HG02798 (cell line): ENCODE measurements at regions not wholly inside any gene's neighbourhood (a gene's known extent, or its start where the extent isn't known, plus 50 kb on each side); places are given as distances from the start of the nearest gene placed in this dataset.
"Not testable (repeated sequence)": the region's sequence is repeated elsewhere in the genome, so short reads cannot be mapped to it uniquely, and the experiment has no call there.

ENCODE experiments used
- ATAC-seq: cut with Tn5 transposase; IDR thresholded peaks from one replicate; pipeline ENCODE4 v1.9.1; 2021; ENCODE audit warnings: mild to moderate bottlenecking; ENCODE audit not compliant: unreplicated experiment, poor library complexity

DNA sequence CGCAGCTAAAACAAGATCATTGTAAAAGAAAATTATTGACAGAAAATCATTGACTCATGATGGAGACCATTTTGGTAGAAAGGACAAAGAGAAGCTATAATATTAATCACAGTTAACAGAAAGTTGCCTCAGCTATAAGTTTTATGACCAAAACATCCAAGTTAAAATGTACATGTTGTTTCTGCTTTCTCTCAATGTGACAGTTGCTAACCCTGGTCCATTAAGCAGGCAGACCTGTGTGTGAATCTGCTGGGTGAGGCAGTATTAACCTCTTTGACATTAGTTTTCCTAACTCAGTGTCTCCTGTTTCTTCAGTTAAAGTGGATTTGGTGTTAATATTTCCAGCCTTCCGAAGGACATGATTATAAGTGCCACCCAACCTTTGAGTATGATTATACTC is 94.8 kb upstream of the DCLK2 start:
- no peak for ATAC-seq

DNA sequence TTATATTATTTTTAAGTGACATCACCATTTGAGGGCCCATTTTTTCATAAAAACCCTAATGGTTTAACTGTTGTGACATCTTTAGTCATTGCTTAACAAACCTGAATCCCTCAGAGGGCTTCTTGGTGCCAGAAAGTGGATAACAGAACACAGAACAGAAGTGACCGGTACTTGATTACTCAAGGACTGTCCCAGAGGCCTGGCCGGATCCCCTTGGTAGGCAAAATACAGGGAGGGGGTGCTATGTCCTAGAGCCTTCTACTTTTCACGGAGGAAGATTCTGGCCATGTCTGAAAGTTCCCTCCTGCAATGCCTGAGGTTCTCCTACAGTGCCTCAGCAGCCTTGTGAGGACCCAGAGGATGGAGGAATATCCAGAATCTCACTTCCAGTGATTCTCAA is 94.3 kb upstream of the DCLK2 start:
- ATAC-seq: no peak

DNA sequence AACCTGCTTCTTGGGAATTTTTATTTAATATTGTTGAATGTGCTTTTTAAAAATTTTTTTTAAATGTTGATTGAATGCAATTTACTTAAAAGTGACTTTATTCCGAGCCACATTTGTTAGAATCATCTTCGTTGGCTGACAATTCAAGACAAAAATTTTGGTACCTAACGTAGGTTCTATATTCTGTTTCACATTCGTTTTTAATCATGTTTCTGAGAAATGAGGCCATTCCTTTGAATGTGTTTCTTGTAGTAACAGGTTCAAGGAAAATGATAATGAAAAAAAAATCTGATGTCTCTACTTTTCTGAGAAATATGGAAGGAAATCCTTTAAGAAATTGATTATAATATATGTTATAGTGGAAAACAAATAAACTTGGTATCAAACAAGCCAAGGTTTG is 92.3 kb upstream of the DCLK2 start:
- ATAC-seq: no peak

DNA sequence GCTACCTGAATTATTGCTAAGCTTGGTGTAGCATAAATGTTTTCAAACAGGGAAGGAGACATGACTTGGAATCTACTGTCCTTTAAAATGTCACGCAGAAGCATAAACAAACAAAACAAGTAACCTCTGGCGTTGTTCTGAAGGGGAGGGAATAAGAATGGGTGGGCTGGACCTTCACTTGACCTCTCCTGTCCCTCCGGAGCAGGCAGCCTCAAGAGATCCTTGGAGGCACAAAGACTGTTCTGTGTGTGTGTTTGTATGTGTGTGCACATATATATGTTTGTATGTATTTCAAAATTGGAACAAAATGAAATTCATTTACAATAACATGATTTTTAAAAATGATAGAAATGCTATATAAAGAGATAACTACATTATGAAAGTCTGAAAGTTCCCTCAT is 91.3 kb upstream of the DCLK2 start:
- no peak for ATAC-seq

DNA sequence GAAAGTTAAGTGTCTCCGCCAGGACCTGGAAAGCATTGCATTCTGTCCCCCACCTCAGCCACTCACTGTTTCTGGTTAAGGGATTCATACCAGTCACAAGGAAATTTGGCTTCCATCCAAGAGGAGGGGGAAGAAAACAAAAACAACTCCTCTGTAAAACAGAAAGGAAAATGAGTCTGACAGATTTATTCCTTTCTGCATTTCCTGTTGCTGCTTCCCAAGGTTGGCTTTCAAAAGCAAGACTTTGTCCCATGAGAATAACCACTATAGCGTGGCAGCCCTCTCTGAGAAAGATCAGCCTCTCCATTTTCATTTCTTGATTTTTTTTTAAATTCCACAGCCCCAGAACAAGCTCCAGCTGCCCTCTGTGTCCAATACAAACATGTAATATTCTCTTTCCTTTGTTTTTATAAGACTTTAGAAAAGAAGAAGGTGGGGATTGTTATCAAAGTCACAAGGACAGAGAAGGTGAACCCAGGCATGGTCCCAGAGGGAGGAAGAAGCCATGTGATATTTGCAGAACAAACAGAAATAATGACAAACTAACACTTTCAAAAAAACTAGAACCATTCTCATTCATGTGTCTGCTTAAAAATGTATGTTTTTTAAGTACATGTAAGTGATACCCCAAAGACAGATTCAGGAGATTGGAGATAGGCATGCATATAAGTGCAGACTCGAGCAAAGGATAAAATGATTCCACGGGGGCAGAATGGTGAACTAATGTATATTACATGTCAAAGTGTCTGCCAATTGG is 90.7 kb upstream of the DCLK2 start:
- ATAC-seq: no peak

DNA sequence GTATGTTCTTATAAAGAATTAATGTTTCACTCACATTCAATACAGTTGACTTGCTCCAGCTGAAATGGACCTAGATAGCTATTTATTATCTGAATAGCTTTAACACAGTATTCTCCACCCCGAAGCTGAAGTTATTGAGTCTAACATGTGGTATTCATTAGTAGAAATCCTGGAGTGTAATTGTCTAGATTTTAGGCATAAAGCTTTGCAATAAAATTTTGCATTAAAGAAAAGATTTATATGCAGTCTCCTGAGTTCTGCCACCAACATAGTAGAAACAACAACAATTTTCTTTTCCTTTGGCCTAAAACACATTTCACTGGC is 90.2 kb upstream of the DCLK2 start:
- ATAC-seq: no peak

DNA sequence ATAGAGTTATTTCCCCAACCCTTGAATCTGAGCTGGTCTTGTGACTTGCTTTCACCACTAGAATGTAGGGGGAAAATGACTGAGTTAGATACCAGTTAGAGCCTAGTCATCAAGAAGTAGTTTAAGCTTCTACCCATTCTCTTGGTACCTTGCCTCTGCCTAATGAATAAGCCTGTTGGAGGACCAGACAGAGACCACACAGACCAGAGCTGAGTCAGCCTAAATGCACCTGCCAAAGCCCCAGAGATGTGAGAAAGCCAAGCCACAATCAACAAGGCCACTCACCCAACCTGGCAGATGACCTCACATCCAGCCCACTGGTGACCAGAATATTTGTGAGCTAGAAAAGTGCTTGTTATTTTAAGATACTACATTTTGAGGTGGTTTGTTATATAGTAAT is 85.2 kb upstream of the DCLK2 start:
- no peak for ATAC-seq

DNA sequence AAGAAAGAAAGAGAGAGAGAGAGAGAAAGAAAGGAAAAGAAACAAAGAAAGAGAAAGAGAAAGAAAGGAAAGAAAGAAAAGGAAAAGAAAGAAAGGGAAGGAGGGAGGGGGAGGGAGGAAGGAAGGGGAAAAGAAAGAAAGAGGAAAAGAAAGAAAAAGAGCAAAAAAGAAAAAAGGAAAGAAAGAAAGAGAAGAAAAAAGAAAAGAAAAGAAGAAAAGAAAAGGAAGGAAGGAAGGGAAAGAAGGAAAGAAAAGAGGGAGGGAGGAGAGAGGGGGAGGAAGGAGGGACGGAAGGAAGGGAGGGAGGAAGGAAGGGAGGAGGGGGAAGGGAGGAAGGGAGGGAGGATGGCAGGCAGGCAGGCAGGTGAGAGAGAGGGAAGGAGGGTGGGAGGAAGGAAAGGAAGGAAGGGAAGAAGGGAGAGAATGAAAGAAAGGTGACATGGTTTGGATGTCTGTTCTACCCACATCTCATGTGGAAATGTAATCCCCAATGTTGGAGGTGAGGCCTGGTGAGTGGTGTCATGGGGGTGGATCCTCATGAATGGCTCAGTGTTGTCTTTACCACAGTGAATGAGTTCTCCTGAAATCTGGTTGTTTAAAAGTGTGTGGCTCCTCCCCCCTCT is 83.0 kb upstream of the DCLK2 start:
- ATAC-seq: no peak

DNA sequence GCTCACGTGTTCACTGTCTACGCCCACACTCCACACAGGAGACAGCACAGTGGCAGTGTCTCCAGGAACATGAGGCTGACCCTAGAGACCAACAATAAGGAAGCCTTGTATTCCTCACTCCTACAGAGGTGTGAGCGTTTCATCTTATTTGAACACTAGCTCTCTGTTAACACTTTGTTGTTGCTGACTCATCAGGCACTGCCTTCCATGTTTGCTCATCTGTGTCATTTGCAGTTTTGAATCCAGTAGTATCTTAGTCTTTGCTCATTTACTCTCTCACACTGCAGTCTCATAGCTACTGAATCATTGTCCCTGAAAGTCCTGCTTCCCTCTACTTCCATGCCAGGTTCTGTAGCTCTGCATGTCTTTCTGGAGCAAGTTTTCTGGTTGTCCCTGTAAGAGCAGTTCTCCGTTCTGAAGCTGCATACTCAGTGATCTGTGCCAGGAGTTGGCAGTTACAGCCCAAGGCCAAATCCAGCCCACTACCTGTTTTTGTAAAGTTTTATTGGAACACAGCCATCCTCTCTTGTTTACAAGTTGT is 80.3 kb upstream of the DCLK2 start:
- ATAC-seq: peak; percentile 75

DNA sequence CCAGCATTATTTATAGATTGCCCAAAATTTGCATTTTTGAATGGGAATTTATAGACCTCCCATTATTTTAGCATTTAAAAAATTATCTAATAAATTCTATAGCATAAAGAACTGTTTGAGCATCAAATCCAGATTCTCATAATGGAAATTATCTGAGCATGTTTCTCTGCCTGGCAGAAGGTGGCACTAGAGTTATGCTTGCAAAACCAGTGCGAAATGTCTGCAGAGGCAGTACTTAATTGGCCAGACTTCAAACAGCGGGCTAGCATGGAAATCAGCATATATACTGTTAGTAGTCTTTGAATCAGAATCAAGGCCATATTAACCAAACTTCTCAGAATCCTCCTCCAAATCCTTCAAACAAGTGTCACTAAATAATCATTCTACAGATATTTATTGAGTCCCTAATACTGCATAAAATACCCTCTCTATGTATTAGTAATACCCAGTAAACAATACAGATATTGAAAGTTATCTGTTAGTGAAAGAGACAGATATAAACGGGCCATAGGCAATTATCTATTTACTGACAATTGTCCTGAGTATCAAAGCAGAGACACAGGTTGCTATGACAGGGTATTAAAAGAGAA is 78.7 kb upstream of the DCLK2 start:
- peak; percentile 35 for ATAC-seq

DNA sequence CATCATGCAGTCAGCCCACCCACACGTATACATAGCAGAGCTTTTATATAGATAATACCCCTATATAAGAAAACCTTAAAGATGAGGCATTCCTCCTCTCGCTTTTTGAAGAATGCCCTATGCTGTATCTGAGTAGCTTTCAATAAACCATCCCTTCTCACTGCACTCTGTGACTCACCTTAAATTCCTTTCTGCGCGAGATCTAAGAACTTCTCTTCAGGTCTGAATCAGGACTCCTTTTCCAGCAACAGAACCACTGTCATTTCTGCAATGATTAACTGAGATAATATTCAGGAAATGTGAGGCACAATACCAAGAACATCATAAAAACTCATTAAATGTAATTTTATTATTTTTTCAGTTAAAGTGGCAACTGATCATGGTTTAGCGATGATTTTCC is 76.4 kb upstream of the DCLK2 start:
- ATAC-seq: no peak

DNA sequence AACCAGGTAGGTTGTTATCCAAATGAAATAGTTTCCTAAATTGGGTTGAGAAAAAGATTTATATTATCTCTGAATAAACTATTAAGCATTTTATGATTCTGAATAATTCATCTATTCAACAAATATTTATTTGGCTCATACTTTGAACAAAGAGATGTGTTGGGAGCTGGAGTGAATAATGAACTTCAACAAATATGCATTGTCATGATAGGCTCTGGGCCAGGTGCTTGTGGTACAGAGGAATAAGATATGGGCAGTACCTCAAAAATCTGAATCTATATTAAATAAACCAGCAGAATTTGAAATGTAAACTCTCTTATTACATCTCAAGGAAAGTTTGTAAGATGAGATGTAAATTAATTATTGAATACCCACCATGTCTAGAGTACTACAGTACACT is 75.7 kb upstream of the DCLK2 start:
- no peak for ATAC-seq

DNA sequence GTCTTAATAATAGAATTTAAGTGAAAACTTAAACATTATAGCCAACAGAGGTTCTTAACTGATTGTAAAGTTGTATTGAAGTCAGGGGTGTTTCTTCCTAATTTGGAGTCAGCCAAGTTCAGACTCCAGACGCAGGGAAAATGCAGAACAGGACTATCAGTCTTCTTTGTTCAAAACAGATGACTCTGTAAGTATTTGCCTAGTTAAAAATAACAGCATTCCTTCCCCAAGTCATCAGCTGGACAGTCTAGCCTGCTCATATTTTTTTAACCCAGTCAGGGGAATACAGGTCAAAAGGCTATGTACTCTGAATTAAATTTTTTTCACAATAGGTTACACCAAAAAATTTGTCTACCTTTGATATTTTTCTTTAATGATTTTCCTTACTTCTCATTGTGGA is 73.8 kb upstream of the DCLK2 start:
- no peak for ATAC-seq

DNA sequence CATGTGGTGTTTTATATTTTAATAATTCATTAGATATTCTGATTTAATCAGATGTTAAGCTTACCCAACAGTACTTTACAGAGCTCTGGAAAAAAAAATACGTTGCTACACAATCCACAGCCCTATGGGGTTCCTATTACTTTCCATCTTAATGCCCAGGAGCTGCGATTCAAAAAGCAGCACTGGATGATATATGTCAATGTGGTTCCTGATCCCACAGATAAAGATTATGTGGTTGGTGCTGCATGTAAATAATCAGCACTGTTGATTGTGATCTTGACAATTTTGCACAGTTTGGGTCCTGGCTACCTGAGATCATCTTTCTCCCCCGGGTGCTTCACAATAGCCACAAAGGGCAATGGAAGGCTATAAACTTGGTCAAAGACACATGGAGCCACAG is 72.7 kb upstream of the DCLK2 start:
- ATAC-seq: no peak

DNA sequence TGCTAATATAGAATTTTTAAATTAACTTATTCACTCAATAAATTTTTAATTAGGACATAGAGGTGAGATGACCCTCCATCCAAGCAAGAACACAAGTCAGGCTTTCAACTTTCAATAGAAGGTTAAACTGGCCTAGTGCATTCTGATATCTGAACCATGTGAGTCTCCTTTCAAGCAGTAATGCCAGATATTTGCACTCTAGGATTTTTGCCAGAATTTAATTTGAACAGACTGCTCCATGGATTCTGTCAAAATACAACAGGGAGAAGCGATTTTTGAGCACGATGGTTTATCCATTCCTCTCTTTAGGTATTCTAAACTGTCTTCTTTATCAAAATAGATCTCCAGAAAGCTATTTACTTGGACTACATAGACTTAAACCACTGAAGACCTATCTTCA is 72.0 kb upstream of the DCLK2 start:
- no peak for ATAC-seq

DNA sequence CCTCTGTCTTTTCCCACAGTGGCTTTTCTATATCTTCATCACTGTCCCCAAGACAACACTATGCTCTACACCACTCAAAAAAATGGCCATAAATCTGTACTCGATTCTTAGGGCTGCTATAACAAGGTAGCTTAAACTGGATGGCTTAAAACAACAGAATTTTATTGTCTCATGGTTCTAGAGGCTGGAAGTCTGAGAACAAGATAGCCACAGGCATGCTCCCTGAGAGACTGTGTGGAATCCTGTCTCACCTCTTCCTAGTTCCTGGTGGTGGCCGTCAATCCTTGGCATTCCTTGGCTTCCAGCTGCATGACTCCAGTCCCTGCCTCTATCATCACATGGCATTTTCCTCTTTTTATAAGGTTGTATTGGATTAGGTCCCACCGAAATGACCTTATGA is 70.7 kb upstream of the DCLK2 start:
- no peak for ATAC-seq

DNA sequence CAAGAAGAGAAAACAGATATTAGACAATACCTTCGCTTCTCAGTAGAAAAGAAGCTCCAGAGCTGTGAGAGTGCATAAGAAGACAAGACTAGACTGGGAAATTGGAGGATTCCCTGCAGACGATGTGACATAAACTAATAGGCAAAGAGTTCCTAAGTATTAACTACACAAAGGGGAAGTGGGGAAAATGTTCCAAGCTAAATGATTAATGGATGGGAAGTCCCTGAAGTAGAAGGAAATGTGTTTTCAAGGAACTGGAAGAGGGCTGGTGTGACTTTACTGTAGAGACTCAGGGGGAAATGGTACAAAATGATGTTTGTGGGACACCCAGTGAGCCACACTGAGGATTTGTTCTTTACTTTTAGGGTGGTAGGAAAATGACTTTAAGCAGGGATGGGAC is 69.7 kb upstream of the DCLK2 start:
- ATAC-seq: no peak

DNA sequence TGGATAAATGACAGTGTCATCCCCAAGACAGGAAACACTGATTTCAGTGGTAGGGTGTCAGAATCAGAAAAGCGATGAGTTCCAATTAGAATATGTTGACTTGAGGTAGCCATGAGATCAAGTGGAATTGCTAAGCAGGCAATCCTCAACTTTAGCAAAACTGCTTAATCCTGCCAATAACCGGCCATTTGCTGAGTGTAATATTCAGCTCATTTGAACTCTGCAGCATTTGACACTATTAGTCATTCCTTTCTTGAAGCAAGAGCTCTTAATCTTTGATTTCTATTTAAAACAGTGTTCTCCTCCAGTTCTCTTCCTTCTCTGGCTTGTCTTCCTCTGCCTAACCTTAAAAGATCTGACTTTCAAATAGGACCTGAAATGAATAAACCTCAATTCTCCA is 68.7 kb upstream of the DCLK2 start:
- no peak for ATAC-seq

DNA sequence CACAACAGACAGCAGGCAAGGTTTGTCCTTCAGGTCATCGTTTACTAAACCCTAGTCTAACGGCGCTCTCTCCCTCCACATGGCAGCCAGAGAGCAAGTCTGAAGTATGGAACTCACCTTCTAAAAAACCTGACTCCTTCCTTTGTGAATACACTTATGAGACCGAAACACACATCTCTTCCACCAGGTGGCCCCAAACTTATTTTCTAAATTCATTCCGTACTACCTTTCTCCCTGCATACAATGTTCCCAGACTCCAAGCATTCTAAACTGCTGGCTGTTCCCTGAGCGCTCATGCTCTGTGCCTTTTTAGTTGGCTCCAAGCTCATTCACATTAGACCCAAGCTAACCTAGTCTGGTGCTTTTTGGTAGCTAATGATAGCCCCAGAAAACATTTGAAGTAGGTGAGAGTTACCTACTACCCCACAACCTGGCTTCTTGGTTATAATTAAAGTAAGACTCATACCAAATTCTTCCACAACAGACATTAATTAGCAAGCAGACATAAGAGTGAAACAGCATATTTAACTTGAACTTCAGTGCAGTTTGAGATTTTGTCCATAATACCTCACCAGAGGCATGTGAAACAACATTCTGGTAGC is 67.6 kb upstream of the DCLK2 start:
- ATAC-seq: peak; percentile 60

DNA sequence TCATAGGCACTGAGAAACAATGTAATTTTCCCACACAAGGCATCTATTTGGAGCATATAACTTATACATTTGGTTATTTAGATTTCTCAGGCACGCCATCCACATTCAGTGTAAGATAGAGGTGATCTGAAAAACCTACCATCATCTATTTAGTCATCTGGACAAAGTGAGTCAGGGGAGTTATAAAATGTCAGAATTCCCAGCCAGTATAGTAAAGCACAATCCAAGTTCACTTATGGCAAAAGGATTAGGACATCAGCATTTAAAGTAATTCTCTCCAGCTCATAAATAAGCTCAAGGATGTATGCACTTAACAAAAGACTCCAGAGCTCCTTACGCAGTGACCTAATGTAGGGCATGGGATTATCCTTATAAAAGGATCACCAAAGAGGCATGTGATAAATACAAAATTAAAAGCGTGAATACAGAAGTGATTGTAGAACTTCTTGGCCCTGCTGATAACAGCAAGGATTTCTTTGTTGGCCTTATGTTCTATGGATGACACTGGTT is 65.3 kb upstream of the DCLK2 start:
- ATAC-seq: no peak

DNA sequence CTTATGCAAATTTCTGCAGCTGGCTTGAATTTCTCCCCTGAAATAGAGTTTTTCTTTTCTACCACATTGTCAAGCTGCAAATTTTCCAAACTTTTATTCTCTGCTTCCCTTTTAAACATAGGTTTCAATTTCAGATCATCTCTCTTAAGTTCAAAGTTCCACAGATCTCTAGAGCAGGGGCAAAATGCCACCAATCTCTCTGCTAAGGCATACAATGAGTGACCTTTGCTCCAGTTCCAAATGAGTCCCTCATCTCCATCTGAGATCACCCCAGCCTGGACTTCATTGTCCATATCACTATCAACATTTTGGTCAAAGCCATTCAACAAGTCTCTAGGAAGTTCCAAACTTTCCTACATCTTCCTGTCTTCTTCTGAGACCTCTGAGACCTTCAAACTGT is 62.3 kb upstream of the DCLK2 start:
- not testable (repeated sequence) for ATAC-seq
